Endothelial cell of umbilical vein (primary cell): ENCODE measurements at regions not wholly inside any gene's neighbourhood (a gene's known extent, or its start where the extent isn't known, plus 50 kb on each side); places are given as distances from the start of the nearest gene placed in this dataset.

Source experiments
- BruUV-seq: library from RNA; stranded (reverse); fragments of 400-500 nt; replicated peaks from 2 replicates; lab custom pipeline; 2021; lab: Mats Ljungman, UMichigan
- CTCF ChIA-PET: fragments of 300-600, 350-600 bp; sonication (Branson Sonifier 250); formaldehyde crosslinking; loops from one replicate; lab custom pipeline; 2021; ENCODE audit warnings: antibody characterized with exemption, inconsistent platforms; lab: Charles Lee
- POLR2A ChIA-PET: fragments of 300-600, 350-600 bp; sonication (Branson Sonifier 250); formaldehyde crosslinking; loops from one replicate; lab custom pipeline; 2021; ENCODE audit warnings: antibody characterized with exemption, inconsistent platforms; lab: Charles Lee
- DNase-seq: peaks from one replicate; pipeline ENCODE4 v3.0.0-alpha.2; 2011; ENCODE audit warnings: low read depth, low spot score
- FAIRE-seq: peaks from 2 replicates; lab custom pipeline; 2011; peaks lifted over from hg19 to GRCh38; lab: Jason Lieb, UNC
- H2AFZ ChIP-seq: 2 replicates; pipeline ENCODE4 v1.6.0; 2012; ENCODE audit warnings: low read depth, low read length, control low read depth, inconsistent platforms
- H3K27ac ChIP-seq: 2 replicates; pipeline ENCODE4 v1.5.1; 2011; ENCODE audit warnings: low read depth, mild to moderate bottlenecking, control low read depth, low read length, moderate library complexity; ENCODE audit not compliant: insufficient read depth
- H3K27me3 ChIP-seq, 2 experiments: 2 replicates each; pipeline versions ENCODE4 v1.6.0 to v1.6.1; 2011; ENCODE audit warnings: low read length in 2 of 2, mixed read lengths in 1 of 2; ENCODE audit not compliant: control insufficient read depth in 2 of 2, insufficient read depth in 2 of 2
- H3K36me3 ChIP-seq, 2 experiments: 2 replicates in 1 of 2; 3 replicates in 1 of 2; pipeline ENCODE4 v1.5.1; 2011; ENCODE audit warnings: low read length in 2 of 2, mild to moderate bottlenecking in 1 of 2, moderate library complexity in 1 of 2; ENCODE audit not compliant: control insufficient read depth in 2 of 2, insufficient read depth in 2 of 2; ENCODE audit errors: extremely low read depth in 1 of 2
- H3K4me1 ChIP-seq: 3 replicates; pipeline ENCODE4 v1.5.1; 2011; ENCODE audit warnings: mild to moderate bottlenecking, low read length; ENCODE audit not compliant: control insufficient read depth, insufficient read depth; ENCODE audit errors: extremely low read depth
- H3K4me2 ChIP-seq: 2 replicates; pipeline ENCODE4 v1.6.1; 2011; ENCODE audit warnings: low read length, control low read depth, mixed read lengths; ENCODE audit not compliant: insufficient read depth
- H3K4me3 ChIP-seq, 3 experiments: fragments of 200-600 bp in 1 of 3; sonication (generic), shearing (Covaris generic) in 1 of 3; replicated peaks in 1 of 3; 2 replicates each; pipeline ENCODE4 v1.5.1; 2011 to 2016; ENCODE audit warnings: control low read depth in 3 of 3, low read length in 3 of 3, mild to moderate bottlenecking in 2 of 3, inconsistent platforms in 1 of 3, low read depth in 1 of 3, moderate library complexity in 1 of 3; ENCODE audit not compliant: insufficient read depth in 1 of 3
- H3K79me2 ChIP-seq: 2 replicates; pipeline ENCODE4 v1.6.0; 2012; ENCODE audit warnings: low read length, inconsistent platforms; ENCODE audit not compliant: control insufficient read depth, insufficient read depth
- H3K9ac ChIP-seq: replicated peaks from 2 replicates; pipeline ENCODE3; 2011; ENCODE audit warnings: low read length, control low read depth; ENCODE audit not compliant: insufficient read depth; ENCODE audit errors: extremely low read depth
- H3K9me1 ChIP-seq: replicated peaks from 3 replicates; pipeline ENCODE4 v1.6.0; 2011; ENCODE audit warnings: mild to moderate bottlenecking, low read length; ENCODE audit not compliant: control insufficient read depth, insufficient read depth; ENCODE audit errors: extremely low read depth
- H3K9me3 ChIP-seq: replicated peaks from 2 replicates; pipeline ENCODE4 v1.5.1; 2012; ENCODE audit warnings: low read length, inconsistent platforms; ENCODE audit not compliant: control insufficient read depth, insufficient read depth
- H4K20me1 ChIP-seq: replicated peaks from 2 replicates; pipeline ENCODE3; 2011; ENCODE audit warnings: mild to moderate bottlenecking, low read length; ENCODE audit not compliant: control insufficient read depth, insufficient read depth; ENCODE audit errors: extremely low read depth
- EZH2 ChIP-seq: IDR thresholded peaks from 2 replicates; pipeline ENCODE4 v1.6.1; 2012; ENCODE audit warnings: borderline replicate concordance, low read depth, mild to moderate bottlenecking, moderate library complexity, low read length, inconsistent platforms; ENCODE audit not compliant: severe bottlenecking
- FOS ChIP-seq: IDR thresholded peaks from 2 replicates; pipeline ENCODE4 v1.6.1; 2011; ENCODE audit warnings: mild to moderate bottlenecking, low read length, moderate library complexity, borderline replicate concordance; ENCODE audit not compliant: insufficient read depth
- GATA2 ChIP-seq: IDR thresholded peaks from 2 replicates; pipeline ENCODE4 v1.7.0; 2011; ENCODE audit warnings: low read depth, mild to moderate bottlenecking, moderate library complexity, mixed read lengths, low read length; ENCODE audit not compliant: insufficient read length, insufficient read depth
- JUN ChIP-seq: IDR thresholded peaks from 2 replicates; pipeline ENCODE4 v1.6.1; 2011; ENCODE audit warnings: borderline replicate concordance, low read depth; ENCODE audit not compliant: insufficient read length, insufficient read depth
- MAX ChIP-seq: IDR thresholded peaks from 2 replicates; pipeline ENCODE4 v1.6.1; 2011; ENCODE audit not compliant: insufficient read depth, insufficient read length
- MYC ChIP-seq: IDR thresholded peaks from one replicate; pipeline ENCODE4 v1.6.1; 2011; ENCODE audit warnings: mild to moderate bottlenecking, low read depth, low read length
- POLR2A ChIP-seq: IDR thresholded peaks from 2 replicates; pipeline ENCODE4 v1.6.1; 2012; ENCODE audit warnings: low read depth, mild to moderate bottlenecking, control low read depth, low read length
- POLR2AphosphoS5 ChIP-seq: IDR thresholded peaks from 2 replicates; pipeline ENCODE4 v1.6.1; 2012; ENCODE audit warnings: low read depth, mild to moderate bottlenecking, control low read depth, low read length, moderate library complexity; ENCODE audit not compliant: insufficient read depth
- dilution Hi-C: fragments of 300-500 bp; cut with MboI; formaldehyde crosslinking; loops from one replicate; pipeline ENCODE4 v1.15.0; 2019; ENCODE audit warnings: low sequenced_read_pairs; ENCODE audit not compliant: extremely low pct_ligation_motif_present
- intact Hi-C: fragments of 100-400 bp; cut with micrococcal nuclease; formaldehyde crosslinking; loops from one replicate; pipeline ENCODE4 v1.10.0; 2022
- TF ChIP-seq, protein P1 (sequence below), 2 donors: IDR thresholded peaks; 1 replicate in 1 of 2; 2 replicates in 1 of 2; pipeline ENCODE4 v1.5.1; 2011; ENCODE audit warnings: low read length in 2 of 2, mild to moderate bottlenecking in 2 of 2, moderate library complexity in 2 of 2, control low read depth in 1 of 2, inconsistent platforms in 1 of 2, low read depth in 1 of 2; ENCODE audit not compliant: insufficient read depth in 1 of 2; ENCODE audit errors: extremely low read depth in 1 of 2

GRCh38 chr5:120792477-120792876 lies 328.4 kb downstream of the PRR16 start:
- Histone ChIP-seq H3K4me3 (no peak overlapping the region), H2AFZ (no peak overlapping the region), H3K36me3 (no peaks in the 10 kb centered on the region), H3K79me2 (no peaks in the 10 kb centered on the region), H3K4me2 (no peak overlapping the region), H3K4me1 (no peaks in the 10 kb centered on the region), H4K20me1 (no peaks in the 10 kb centered on the region), H3K9ac (no peak overlapping the region), H3K27me3 (no peaks in the 10 kb centered on the region), H3K9me1 (no peaks in the 10 kb centered on the region), H3K27ac (no peak overlapping the region), H3K9me3 (no peaks in the 10 kb centered on the region)
- no peak for FAIRE-seq
- DNase-seq: no peak
- TF ChIP-seq MAX (no peak), EZH2 (no peak), JUN (no peak), FOS (no peak), GATA2 (no peak), MYC (no peak), POLR2A (no peak), POLR2AphosphoS5 (no peak)
- TF ChIP-seq, protein P1, sequence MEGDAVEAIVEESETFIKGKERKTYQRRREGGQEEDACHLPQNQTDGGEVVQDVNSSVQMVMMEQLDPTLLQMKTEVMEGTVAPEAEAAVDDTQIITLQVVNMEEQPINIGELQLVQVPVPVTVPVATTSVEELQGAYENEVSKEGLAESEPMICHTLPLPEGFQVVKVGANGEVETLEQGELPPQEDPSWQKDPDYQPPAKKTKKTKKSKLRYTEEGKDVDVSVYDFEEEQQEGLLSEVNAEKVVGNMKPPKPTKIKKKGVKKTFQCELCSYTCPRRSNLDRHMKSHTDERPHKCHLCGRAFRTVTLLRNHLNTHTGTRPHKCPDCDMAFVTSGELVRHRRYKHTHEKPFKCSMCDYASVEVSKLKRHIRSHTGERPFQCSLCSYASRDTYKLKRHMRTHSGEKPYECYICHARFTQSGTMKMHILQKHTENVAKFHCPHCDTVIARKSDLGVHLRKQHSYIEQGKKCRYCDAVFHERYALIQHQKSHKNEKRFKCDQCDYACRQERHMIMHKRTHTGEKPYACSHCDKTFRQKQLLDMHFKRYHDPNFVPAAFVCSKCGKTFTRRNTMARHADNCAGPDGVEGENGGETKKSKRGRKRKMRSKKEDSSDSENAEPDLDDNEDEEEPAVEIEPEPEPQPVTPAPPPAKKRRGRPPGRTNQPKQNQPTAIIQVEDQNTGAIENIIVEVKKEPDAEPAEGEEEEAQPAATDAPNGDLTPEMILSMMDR (IDR thresholded peaks at IDR 0.05; ENCODE audit: extremely low read depth in 1 of 2, insufficient read depth in 1 of 2, low read depth in 1 of 2, low read length in 2 of 2): no peak
- dilution Hi-C loops (no loop called here), intact Hi-C loops (no loop called here)
- ChIA-PET CTCF (no interaction called here), POLR2A (no interaction called here)
- no TSS peak for BruUV-seq
